HG02852 (cell line): ENCODE measurements at regions not wholly inside any gene's neighbourhood (a gene's known extent, or its start where the extent isn't known, plus 50 kb on each side); places are given as distances from the start of the nearest gene placed in this dataset.
"Not testable (repeated sequence)": the region's sequence is repeated elsewhere in the genome, so short reads cannot be mapped to it uniquely, and the experiment has no call there.

ENCODE experiments used
- ATAC-seq: cut with Tn5 transposase; IDR thresholded peaks from one replicate; pipeline ENCODE4 v1.9.1; 2021; ENCODE audit warnings: mild to moderate bottlenecking, moderate library complexity; ENCODE audit not compliant: unreplicated experiment

DNA sequence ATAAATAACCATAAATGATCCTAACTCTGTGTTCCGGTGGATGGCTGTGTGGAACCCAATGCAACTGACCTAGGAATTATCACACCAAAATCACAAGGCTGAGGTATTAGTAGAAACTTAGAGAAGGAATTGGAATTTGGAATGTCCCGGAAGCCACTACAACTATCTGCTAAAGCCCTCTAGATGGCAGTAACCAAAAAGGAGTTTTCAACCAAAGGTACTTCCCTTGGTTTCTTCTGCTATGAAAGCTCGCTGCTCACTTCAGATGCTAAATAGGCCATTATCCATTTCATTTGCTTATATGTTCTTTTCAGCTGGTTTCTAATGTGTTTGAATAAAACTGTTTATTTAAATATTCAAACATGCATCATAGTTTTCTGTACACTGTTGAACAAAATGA is 1589.1 kb upstream of the SPRY2 start:
- no peak for ATAC-seq

DNA sequence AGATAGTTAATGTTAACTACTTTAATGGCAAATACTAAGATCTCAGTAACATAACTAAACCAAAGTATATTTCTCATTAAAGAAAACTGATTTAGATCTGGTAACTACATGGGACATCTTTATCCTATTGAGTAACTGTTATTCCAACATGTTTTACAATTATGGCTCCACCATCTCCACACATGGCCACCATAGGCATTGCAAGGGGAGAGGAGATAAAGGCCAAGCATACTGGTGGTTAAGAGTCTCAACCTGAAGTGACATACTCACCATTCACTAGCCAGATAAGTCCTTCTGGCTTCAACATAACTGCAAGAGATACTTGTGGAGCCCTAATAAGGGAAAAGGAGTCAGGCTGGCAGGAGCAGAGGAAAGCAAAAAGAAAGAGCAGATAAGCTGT is 1586.4 kb upstream of the SPRY2 start:
- ATAC-seq, result no peak

DNA sequence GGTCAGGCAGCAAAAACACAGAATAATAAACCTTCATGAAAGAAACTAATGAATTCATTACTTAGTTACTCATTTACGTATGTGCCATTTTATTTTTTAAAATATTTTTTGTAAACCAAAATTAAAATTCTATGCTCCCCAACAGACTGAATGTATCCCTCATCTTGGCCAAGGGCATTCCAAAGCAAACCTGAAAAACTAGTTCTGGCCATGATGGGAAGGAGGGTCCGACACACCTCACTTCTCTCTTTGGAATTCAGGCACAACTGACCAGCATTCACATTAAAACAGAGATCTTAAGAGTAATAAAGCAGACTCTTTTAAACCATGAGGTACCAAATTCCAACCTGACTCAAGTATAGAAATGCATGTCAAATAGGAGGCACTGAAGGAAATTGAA is 1576.9 kb upstream of the SPRY2 start:
- no peak for ATAC-seq

DNA sequence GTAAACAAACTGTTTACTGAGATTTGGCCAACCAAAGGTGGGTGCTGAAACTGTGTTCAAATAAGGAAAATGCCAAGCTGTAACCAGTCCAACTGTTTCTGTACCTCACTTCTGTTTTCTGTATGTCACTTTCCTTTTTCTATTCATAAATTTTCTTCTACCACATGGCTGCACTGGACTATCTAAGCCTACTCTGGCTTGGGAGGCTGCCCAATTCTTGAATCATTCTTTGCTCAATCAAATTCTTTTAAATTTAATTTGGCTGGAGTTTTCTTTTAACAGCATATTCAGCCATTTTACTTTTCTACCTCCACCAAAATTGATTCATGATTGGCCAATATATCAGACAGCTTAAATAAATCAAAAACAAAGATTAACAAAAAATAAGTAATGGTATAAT is 1575.5 kb upstream of the SPRY2 start:
- ATAC-seq, result no peak

DNA sequence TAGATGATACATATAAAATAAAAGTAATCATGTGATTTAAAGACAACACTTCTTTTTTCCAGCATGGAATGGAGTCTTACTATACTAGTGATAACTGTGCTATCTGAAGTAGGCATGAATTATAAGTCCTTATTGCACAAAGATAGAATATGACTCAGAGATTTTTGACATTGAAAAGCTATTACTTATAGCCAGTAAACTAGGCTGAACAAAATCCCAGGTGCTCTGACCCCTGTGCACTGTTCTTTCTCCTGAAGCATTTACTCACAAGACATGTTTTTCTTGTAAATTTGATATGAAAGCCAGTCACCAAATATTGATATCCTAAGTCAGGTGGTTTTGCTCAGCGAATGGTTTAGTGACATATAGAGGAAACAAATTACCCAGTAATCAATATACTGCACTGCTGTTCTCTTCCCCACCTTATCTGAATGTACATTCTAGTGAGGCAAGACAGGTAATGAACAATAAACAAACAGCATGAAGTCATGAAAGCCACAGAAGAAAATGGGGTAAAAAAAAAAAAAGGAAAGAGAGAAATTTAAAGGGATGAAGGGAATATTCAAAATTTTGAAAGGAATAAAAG is 1567.0 kb upstream of the SPRY2 start:
- no peak for ATAC-seq

DNA sequence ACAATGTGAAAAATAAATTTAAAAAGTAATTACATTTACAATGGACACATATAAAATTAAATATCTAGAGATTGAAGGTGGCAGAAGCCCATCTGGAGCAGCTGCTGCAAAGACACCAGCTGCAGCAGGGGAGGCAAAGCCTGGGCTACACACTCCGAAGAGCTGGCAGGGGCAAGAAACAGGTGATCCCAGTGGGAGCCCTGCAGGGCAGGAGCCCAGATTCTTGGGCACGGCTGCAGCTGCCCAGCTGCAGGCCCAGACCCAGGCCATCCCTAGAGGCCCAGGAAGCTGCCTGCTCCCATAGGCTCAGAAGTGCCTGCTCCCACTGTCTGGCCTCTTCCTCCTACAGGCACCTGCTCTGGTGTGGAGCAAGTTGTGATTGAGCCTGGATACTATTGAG is 1547.9 kb upstream of the SPRY2 start:
- no peak for ATAC-seq

DNA sequence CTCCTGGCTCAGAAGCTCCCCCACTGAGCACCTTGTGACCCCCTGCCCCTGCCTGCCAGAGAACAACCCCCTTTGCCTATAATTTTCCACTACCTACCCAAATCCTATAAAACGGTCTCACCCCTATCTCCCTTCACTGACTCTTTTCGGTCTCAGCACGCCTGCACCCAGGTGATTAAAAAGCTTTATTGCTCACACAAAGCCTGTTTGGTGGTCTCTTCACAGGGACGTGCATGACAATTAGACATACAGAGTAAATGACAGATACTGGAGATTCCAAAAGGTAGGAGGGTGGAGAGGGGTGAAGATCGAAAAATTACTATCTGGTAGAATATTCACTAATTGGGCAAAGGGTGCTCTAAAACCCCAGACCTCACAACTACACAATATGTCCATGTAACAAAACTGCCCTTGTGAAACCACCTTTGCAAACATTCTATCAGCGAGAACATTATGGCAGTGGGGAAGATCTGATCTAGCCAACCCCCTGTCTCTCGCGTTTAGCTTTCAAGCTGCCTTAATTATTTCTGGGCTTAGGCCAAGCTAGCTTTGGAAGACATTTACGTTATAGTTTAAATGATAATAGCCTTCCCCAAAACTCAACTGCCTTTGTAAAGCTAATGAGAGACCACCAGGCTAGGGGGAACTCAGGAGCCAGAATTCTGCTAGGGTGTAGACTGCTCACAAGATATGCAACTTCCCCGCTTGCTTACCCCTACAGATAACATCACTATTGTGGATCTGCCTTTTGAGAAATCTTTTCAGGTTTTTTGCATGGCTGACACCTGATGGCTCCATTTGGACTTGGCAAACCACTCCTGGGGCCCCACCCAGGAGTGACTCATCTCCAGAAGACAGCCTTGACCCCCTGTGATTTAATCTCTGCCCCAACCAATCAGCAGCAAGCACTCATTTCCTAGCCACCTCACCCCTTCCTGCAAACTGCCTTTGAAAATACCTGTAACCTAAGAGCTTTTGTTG is 1534.0 kb upstream of the SPRY2 start:
- no peak for ATAC-seq

DNA sequence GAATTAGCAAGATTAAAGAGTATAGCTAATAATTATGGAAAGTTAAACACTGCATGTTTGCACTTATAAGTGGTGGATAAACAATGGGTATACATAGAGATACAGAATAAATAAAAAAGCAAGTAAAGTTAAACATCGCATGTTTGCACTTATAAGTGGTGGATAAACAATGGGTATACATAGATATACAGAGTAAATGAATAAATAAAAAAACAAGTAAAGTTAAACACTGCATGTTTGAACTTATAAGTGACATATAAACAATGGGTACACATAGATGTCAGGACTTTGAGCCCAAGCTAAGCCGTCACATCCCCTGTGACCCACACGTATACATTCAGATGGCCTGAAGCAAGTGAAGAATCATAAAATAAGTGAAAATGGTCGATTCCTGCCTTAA is 1533.3 kb upstream of the SPRY2 start:
- ATAC-seq, result no peak

DNA sequence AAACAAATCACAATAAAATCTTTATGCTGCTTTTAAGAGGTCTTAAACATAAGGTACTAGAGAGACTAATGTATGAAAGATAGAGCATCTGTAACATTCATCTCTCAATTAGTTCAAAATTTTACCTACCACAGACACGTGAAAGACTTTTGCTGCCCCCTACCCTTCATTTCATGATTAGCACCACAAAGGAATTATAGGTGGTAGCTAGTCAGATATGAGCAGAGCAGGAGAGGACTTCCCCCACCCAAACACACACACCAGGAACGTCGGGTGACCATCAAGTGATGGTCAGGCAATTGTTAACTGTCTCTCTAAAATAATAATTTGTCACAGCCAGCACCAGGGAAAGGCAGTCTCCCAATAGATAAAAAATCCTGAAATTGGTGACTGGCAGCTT is 1531.7 kb upstream of the SPRY2 start:
- ATAC-seq, result no peak

DNA sequence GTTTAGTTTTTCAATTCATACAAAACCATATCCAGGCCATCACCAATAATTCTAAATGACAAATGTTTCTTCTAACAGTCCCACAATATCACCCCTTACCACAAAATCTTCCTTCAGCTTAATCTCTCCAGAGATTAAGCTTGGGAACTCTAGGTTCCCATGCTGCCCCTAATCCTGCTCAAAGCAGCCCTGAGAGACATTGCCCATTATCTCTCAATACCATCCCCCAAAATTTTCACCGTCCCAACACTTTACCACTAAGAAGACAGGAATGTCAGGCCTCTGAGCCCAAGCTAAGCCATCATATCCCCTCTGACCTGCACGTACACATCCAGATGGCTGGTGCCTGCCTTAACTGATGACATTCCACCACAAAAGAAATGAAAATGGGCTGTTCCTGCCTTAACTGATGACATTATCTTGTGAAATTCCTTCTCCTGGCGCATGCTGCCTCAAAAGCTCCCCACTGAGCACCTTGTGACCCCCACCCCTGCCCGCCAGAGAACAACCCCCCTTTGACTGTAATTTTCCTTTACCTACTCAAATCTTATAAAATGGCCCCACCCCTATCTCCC is 1530.9 kb upstream of the SPRY2 start:
- not testable (repeated sequence) for ATAC-seq

DNA sequence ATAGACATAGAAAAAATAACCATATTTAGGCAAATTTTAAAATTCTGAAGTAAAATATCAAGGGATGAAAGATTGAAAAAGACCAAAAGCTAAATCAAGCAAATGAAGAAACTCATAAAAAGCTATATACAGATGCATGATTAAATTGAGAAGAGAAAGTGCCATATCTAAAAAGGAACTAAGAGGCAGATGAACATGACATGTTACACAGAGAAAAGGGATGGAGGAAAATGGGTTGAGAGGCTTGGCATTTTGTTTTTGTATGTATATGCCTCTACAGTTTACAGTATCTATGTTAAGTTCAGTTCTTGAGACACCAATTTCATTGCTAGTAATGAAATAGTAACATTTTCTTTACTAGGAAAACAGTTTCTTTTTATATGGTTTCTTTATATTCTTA is 1507.4 kb upstream of the SPRY2 start:
- no peak for ATAC-seq

DNA sequence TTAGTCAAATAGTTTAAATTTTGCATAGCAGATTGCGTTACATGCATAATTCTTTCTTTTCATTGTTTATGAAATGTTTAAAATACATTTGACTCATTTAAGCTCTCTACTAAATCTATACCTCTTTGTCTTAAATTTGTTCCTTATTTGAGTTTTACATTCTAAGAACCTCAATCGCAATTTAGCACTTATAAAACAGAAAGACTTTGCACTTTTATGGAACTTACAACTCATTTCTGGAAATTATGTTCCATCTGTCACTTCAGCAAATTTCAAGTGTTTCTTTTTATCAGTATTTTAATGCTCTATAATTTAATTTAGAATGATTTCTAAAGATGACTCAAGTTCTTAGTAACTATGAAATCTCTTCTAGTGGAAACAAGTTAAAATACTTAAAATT is 1505.8 kb upstream of the SPRY2 start:
- ATAC-seq, result no peak

DNA sequence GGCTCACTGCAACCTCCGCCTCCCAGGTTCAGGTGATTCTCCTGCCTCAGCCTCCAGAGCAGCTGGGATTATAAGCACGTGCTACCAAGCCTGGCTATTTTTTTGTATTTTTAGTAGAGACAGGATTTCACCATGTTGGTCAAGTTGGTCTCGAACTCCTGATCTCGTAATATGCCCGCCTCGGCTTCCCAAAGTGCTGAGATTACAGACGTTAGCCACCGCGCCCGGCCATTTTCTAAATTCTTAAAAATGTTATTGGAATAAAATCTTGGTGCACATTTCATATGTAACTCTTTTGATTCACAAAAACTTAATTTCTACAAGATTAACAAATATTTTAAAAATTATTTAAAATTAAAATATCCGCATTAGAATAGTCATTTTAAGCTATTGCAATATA is 1480.3 kb upstream of the SPRY2 start:
- ATAC-seq, result no peak

DNA sequence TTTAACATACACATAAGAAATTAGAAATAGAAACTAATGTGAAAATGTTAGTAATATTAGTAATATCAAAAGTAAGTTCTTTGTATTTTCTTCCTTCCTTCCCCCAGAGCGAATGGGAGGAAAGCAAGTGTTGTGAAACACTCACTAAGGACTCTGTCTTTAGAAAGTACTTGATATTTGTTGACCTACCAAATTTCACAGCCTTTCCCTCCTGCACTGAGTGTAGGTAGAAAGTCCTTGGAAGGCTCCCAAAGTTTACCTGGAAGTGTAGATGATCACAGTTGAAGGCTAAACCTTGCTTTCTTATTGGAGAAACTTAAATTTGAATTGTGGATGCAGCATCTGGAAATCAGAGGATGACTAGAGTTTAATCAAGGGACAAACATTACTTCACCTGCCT is 1459.5 kb upstream of the SPRY2 start:
- no peak for ATAC-seq

DNA sequence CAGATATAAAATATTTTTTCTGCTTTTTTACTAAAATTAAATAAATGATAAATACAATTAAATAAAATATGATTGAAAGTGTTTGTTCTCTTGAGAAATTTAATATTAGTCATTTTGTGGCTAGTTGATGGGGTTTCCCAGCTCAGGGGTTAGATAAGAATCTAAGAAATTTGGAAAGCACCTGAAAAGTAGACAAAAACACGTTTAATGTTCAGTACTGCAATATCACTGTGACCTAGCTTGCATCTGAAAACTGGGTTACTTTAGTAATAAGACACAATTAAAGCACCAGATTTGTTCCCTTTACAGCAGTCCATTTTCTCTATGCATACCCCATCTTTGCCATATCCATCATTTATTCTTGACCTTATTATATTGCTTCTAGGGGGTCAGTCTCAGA is 1454.8 kb upstream of the SPRY2 start:
- ATAC-seq, result no peak

DNA sequence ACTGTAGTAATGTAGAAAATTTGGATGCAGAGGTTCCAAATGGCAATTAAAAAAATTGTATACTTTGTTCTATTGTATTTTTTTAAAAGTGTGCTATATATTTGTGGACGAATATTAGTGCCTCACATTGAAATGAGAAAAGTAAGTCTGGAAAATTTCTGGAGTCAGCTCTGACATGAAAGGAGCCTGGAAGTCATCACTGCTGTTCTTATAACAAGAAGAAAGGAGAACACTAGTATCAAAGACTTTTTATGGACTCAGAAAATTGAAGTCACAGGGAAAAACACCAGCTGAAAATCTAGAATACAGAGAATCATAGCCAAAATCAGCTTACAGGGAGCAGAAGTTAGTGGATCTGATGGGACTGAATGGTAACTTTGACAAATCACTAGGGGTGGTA is 1450.7 kb upstream of the SPRY2 start:
- no peak for ATAC-seq

DNA sequence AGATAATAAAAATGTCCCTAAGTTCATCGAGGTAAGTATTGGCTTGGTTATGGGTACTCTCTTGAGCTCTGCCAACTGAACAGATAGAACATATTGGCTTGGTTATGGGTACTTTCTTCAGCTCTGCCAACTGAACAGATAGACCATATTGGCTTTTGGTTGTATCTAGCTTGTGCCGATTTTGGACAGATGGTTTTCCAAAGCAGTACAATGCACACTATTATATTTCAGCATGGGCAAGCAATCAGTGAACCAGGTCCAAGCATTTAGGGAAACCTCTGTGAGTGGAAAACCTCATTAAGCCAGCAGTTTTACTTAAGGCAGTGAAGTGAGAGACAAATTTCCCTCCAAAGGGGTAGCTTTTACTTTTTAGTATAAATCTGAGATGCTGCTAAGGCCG is 1440.5 kb upstream of the SPRY2 start:
- ATAC-seq, result no peak

DNA sequence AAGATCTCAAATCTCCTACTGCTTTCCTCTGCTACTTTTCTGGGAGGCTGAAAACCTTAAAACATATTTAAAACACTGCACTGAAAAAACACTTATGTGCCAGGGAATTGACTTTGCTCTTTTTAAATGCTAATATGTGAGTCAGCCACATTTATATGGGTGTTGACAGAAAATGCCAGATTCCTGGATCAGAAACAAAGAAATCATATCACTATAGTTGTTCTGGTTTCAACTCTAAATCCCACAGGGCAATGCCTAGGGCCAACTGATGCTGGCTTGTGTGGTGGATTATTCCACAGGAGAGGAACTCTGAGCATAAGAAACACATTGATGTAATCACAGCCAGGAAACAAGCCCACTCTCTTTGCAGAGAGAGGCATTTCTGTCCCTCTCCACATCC is 1439.0 kb upstream of the SPRY2 start:
- ATAC-seq, result no peak

DNA sequence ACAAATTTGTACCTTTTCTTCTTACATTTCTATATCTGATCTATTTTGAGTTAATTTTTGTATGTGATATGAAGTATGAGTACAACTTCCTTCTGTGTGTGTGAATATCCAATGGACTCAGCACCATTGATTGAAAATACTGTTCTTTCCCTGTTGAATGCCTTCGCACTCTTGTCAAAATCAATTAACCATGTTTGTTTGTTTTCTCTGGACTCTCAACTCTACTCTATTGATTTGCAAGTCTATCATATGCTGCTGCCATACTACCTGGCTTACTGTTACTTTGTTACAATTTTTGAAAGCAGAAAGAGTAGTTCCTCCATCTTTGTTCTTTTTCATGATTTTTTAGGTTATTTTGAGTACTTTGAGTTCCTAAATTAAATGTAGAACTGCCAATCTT is 1437.4 kb upstream of the SPRY2 start:
- ATAC-seq, result no peak

DNA sequence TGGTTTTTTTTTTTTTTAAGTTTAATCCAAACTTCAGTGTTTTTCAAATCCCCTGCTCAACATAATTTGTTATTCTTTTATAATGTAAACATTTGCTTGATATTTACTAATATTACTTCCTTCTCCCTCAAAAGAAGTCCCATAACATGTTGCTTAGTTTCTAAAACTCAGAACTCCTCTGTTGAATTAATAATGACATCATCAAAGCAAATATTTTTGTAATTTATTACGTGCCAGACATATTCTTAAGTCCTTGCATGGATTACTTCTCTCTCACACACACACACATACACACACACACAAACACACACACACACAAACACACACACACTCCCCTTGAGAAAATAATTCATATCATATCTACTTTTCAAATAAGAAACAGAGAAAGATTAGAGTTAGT is 1432.3 kb upstream of the SPRY2 start:
- no peak for ATAC-seq

DNA sequence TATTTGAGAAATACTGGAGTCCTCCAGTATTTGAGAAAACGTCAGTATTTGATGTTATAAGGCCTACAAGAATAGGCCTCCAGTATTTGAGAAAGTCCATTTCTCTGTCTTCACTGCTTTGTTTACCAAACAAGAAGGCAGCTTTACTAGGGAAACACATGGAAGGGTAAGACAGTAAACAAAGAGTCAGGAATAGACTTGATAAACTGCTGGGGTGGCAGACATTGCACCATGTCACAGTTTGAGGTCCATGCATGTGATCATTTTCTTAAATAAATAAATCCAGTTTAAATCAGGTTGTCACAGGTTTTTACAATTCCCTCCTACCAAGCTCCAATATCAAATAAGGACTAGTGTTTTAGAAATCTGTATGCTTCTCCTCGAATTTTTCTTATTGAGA is 1431.0 kb upstream of the SPRY2 start:
- ATAC-seq, result no peak

DNA sequence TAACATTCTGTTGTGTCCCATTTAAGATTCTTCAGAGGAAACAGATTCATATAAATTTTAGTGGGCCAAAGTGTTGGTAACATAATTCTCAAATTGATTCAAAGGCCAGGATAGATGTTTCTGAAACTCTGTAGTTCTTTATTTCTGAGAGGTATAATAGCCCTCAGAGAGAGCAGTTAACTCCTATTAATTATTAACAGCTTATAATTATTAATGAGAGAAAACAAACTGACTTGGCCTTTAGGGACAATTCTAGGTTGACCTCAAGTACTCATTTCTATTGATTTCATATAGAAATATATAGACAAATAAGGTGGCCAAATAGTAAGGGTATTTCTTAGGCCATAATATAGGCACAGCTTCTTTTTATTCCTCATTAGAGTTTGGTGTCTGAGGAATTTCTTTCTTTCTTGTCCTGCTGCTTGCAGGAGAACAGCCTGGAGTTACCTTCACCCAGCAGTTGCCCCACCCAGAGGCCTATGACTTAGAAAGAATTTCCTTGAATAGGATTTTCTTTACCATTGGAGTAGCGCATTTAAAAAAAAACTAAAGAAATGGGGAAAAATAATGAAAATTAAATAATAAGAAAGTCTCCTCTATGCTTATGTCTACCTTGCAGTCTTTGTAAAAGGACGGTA is 1430.1 kb upstream of the SPRY2 start:
- no peak for ATAC-seq
